Nephron progenitor cell (in vitro differentiated cells): ENCODE measurements at regions not wholly inside any gene's neighbourhood (a gene's known extent, or its start where the extent isn't known, plus 50 kb on each side); places are given as distances from the start of the nearest gene placed in this dataset.

Experiments
- DNase-seq: peaks from one replicate; pipeline ENCODE4 v3.0.0; 2021
- H3K27ac Mint-ChIP-seq: 2 replicates; pipeline ENCODE4 v1.8.0; 2021; ENCODE audit warnings: mild to moderate bottlenecking, moderate library complexity, mixed read lengths
- H3K27me3 Mint-ChIP-seq: 2 replicates; pipeline ENCODE4 v1.8.0; 2021; ENCODE audit warnings: mild to moderate bottlenecking, low read depth, mixed read lengths; ENCODE audit not compliant: poor library complexity
- H3K36me3 Mint-ChIP-seq: 2 replicates; pipeline ENCODE4 v1.8.0; 2021; ENCODE audit warnings: low read depth, mixed read lengths
- H3K4me1 Mint-ChIP-seq: 2 replicates; pipeline ENCODE4 v1.8.0; 2021; ENCODE audit warnings: mixed read lengths
- H3K4me3 Mint-ChIP-seq: 2 replicates; pipeline ENCODE4 v1.8.0; 2021; ENCODE audit warnings: mild to moderate bottlenecking, moderate library complexity, mixed read lengths
- H3K9me3 Mint-ChIP-seq: 2 replicates; pipeline ENCODE4 v1.8.0; 2021; ENCODE audit warnings: mild to moderate bottlenecking, moderate library complexity, mixed read lengths
- TF ChIP-seq, protein P1 (sequence below): fragments of 200-600 bp; sonication (generic); IDR thresholded peaks from 2 replicates; pipeline ENCODE4 v1.5.0; 2021; ENCODE audit warnings: antibody characterized with exemption

DNA sequence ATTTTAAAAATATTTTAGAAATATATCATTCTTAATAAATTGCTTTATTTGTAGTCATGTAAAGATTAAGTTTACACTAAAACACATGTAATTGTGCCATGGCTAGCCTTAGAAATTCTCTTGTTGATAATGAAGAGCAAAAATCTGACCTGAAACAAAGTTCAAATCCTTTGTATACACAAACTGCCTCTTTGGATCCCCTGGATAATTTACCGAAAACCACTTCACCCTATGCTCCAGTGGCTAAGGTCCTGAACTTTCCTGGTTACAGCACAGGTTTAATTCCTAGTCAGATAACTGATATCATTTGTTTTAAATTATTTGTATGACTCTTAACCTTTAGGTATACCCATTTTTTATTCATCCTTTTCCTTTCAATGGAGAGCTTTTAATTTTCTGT is 1093.2 kb upstream of the ADGRL4 start:
- H3K4me1 Mint-ChIP-seq = no peaks in the 10 kb centered on the region
- H3K27ac Mint-ChIP-seq = no peak overlapping the region
- no peak for DNase-seq
- peaks cover 17% of the 10 kb centered on the region for H3K9me3 Mint-ChIP-seq
- no peak overlapping the region for H3K4me3 Mint-ChIP-seq
- TF ChIP-seq, protein P1, sequence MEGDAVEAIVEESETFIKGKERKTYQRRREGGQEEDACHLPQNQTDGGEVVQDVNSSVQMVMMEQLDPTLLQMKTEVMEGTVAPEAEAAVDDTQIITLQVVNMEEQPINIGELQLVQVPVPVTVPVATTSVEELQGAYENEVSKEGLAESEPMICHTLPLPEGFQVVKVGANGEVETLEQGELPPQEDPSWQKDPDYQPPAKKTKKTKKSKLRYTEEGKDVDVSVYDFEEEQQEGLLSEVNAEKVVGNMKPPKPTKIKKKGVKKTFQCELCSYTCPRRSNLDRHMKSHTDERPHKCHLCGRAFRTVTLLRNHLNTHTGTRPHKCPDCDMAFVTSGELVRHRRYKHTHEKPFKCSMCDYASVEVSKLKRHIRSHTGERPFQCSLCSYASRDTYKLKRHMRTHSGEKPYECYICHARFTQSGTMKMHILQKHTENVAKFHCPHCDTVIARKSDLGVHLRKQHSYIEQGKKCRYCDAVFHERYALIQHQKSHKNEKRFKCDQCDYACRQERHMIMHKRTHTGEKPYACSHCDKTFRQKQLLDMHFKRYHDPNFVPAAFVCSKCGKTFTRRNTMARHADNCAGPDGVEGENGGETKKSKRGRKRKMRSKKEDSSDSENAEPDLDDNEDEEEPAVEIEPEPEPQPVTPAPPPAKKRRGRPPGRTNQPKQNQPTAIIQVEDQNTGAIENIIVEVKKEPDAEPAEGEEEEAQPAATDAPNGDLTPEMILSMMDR = no peak
- no peaks in the 10 kb centered on the region for H3K27me3 Mint-ChIP-seq
- H3K36me3 Mint-ChIP-seq = no peaks in the 10 kb centered on the region

DNA sequence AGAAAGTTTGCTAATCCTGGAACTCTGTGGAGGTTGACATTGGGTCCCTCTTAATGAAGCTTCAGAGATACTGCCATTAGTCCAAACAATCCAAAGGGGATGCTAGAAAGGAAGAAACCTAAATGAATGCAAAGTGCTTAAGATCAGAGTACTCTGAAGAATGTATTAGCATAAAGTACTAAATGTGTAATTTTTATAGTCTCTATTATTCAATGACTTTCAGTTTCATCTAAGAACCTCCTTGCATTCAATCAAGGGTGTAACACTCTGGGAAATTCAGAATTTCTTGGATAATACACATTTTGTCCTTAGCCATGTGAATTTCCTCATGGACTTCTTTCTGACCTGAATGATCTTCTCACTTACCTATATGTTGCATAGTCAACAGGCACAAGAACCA is 1078.5 kb upstream of the ADGRL4 start:
- Mint-ChIP-seq H3K36me3 (no peaks in the 10 kb centered on the region), H3K9me3 (no peaks in the 10 kb centered on the region), H3K27me3 (peaks cover 4% of the 10 kb centered on the region), H3K27ac (no peak overlapping the region), H3K4me1 (peaks cover 6% of the 10 kb centered on the region), H3K4me3 (no peak overlapping the region)
- DNase-seq = no peak
- TF ChIP-seq, protein P1 = no peak

DNA sequence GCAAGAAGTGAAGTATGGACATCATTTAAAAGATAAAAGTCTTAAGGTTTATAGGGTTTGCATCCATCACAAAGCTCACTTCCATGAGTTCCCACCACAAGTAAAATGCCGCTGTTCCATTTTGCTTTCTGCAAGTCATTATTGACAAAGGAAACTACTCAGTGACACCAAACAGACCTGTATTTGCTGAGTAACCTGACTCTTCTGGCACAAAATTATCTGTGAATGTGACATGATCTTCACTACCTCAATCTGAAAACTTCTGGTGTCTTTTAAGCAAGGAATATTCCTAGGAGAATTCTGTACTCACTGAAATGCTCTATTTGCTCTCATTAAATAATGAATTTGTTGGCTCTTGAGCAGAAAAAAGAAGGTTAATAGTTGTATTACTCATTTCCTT is 1077.4 kb upstream of the ADGRL4 start:
- no peaks in the 10 kb centered on the region for H3K36me3 Mint-ChIP-seq
- H3K4me1 Mint-ChIP-seq = peaks cover 6% of the 10 kb centered on the region
- no peak for DNase-seq
- H3K9me3 Mint-ChIP-seq = no peaks in the 10 kb centered on the region
- no peak overlapping the region for H3K4me3 Mint-ChIP-seq
- TF ChIP-seq, protein P1 = no peak
- H3K27ac Mint-ChIP-seq = no peak overlapping the region
- H3K27me3 Mint-ChIP-seq = peaks cover 4% of the 10 kb centered on the region

DNA sequence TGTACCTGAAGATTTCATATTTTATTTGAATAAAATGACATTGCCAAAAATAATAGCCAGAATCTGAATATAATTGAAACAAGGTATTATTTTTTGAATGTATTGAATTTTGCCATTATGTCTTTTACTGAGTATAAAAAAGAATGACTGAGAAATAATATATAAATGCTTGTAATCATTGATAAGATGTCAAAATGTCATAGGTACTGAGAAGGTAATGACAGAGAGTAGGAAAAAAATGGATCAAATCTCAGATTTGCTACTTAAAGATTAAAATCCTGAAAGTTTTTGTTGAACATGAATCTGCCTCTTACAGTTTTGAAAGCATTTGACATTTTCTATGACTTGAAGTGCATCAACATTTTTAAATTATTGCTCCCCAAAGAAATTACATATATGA is 1069.9 kb upstream of the ADGRL4 start:
- TF ChIP-seq, protein P1 = no peak
- Mint-ChIP-seq H3K36me3 (no peaks in the 10 kb centered on the region), H3K27ac (no peak overlapping the region), H3K4me1 (no peaks in the 10 kb centered on the region), H3K4me3 (no peak overlapping the region), H3K27me3 (no peaks in the 10 kb centered on the region), H3K9me3 (no peaks in the 10 kb centered on the region)
- no peak for DNase-seq

DNA sequence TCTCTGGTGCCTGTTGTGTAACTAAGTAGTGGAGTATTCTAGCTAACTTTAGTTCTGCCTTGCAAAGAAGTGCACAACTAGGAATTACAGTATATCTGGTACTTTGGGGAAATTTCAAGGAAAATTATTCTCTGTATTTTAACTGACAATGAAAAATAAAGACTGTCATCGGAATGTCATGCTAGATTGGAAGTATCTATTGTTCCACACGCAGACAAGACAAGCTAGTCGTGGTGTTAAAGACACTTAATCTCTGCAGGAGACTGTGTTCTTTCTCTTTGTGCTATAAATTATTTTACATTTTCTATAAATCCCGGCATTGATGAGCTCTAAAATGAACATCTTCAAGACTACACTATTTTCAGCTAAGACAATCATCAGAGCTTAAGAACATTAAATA is 1068.8 kb upstream of the ADGRL4 start:
- H3K27me3 Mint-ChIP-seq = no peaks in the 10 kb centered on the region
- no peaks in the 10 kb centered on the region for H3K4me1 Mint-ChIP-seq
- TF ChIP-seq, protein P1 = no peak
- H3K27ac Mint-ChIP-seq = no peak overlapping the region
- H3K36me3 Mint-ChIP-seq = no peaks in the 10 kb centered on the region
- no peak overlapping the region for H3K4me3 Mint-ChIP-seq
- no peak for DNase-seq
- no peaks in the 10 kb centered on the region for H3K9me3 Mint-ChIP-seq

DNA sequence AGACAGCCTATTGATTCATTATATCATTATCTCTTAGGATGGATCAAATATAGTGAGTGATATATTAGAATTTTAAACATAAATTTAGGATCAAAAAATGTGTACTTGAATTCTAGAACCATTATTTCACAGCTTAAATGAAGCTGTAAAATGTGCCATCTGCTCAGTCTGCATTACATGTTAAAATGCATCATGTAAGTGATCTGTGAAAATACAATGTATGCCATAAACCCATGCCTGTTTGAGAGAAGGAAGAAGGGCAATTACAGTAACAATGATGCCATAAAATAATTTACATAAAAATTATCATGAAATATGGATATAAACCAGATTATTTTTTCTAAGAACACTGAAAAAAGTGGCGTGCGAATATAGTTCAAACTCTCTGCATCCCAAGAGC is 1066.0 kb upstream of the ADGRL4 start:
- Mint-ChIP-seq H3K9me3 (no peaks in the 10 kb centered on the region), H3K4me1 (no peaks in the 10 kb centered on the region), H3K27ac (no peak overlapping the region), H3K4me3 (no peak overlapping the region), H3K27me3 (no peaks in the 10 kb centered on the region), H3K36me3 (no peaks in the 10 kb centered on the region)
- TF ChIP-seq, protein P1 = no peak
- DNase-seq = no peak
